HEK293 (cell line): ENCODE measurements at regions not wholly inside any gene's neighbourhood (a gene's known extent, or its start where the extent isn't known, plus 50 kb on each side); places are given as distances from the start of the nearest gene placed in this dataset.

Experiments used
- CTCF ChIA-PET: fragments of 350-600 bp; formaldehyde crosslinking; extraction: SDS; loops from one replicate; lab custom pipeline; 2021; ENCODE audit warnings: antibody characterized with exemption; lab: Yijun Ruan, JAX
- POLR2A ChIA-PET: fragments of 300-600 bp; formaldehyde crosslinking; extraction: SDS; loops from one replicate; lab custom pipeline; 2020; ENCODE audit warnings: antibody characterized with exemption, inconsistent platforms; lab: Yijun Ruan, JAX
- H3K27ac ChIP-seq: fragments of 200-500 bp; sonication (Bioruptor generic); 2 replicates; pipeline ENCODE4 v1.5.1; 2014; ENCODE audit warnings: low read depth, low read length, control low read depth, inconsistent platforms; ENCODE audit errors: extremely low read depth
- H3K36me3 ChIP-seq, 2 experiments: fragments of 200-500 bp in 1 of 2; sonication (Bioruptor generic) in 1 of 2; 1 replicate in 1 of 2; 2 replicates in 1 of 2; pipeline ENCODE4 v1.5.1; 2014 to 2017; ENCODE audit warnings: inconsistent platforms in 2 of 2, low read length in 2 of 2; ENCODE audit not compliant: control insufficient read depth in 2 of 2, insufficient read depth in 1 of 2
- H3K4me1 ChIP-seq: fragments of 200-500 bp; sonication (Bioruptor generic); 2 replicates; pipeline ENCODE4 v1.5.1; 2014; ENCODE audit warnings: mild to moderate bottlenecking, low read length, inconsistent platforms; ENCODE audit not compliant: control insufficient read depth, insufficient read depth
- H3K4me3 ChIP-seq: 2 replicates; pipeline ENCODE4 v1.5.1; 2011; ENCODE audit warnings: low read depth, mild to moderate bottlenecking, control low read depth, low read length, moderate library complexity
- H3K9me3 ChIP-seq: fragments of 200-500 bp; sonication (Bioruptor generic); 2 replicates; pipeline ENCODE4 v1.5.1; 2014; ENCODE audit warnings: low read depth, low read length, inconsistent platforms; ENCODE audit not compliant: control insufficient read depth, insufficient read depth
- BCL11A ChIP-seq: fragments of 450-650 bp; formaldehyde crosslinking; IDR thresholded peaks from 2 replicates; pipeline ENCODE4 v1.5.1; 2016; ENCODE audit warnings: low read depth, missing biosample characterization, missing genetic modification characterization
- GLIS2 ChIP-seq: fragments of 450-650 bp; formaldehyde crosslinking; IDR thresholded peaks from 2 replicates; pipeline ENCODE4 v1.5.1; 2016; ENCODE audit warnings: missing biosample characterization, missing genetic modification characterization
- KLF1 ChIP-seq: fragments of 450-650 bp; formaldehyde crosslinking; IDR thresholded peaks from 2 replicates; pipeline ENCODE4 v1.5.1; 2016; ENCODE audit warnings: missing biosample characterization, missing genetic modification characterization
- MYNN ChIP-seq: fragments of 450-650 bp; formaldehyde crosslinking; IDR thresholded peaks from 2 replicates; pipeline ENCODE4 v1.5.1; 2016; ENCODE audit warnings: missing biosample characterization, missing genetic modification characterization, borderline replicate concordance
- PRDM1 ChIP-seq: fragments of 450-650 bp; formaldehyde crosslinking; IDR thresholded peaks from 2 replicates; pipeline ENCODE4; 2016; ENCODE audit warnings: missing biosample characterization, missing genetic modification characterization
- PRDM2 ChIP-seq: fragments of 450-650 bp; formaldehyde crosslinking; IDR thresholded peaks from 2 replicates; pipeline ENCODE4 v1.5.1; 2016; ENCODE audit warnings: missing biosample characterization, missing genetic modification characterization, borderline replicate concordance
- SP2 ChIP-seq: fragments of 450-650 bp; formaldehyde crosslinking; IDR thresholded peaks from 2 replicates; pipeline ENCODE4 v1.5.1; 2016; ENCODE audit warnings: missing biosample characterization, missing genetic modification characterization
- SP7 ChIP-seq: fragments of 450-650 bp; formaldehyde crosslinking; IDR thresholded peaks from 2 replicates; pipeline ENCODE4 v1.5.1; 2016; ENCODE audit warnings: missing biosample characterization, missing genetic modification characterization
- YY1 ChIP-seq: fragments of 450-650 bp; formaldehyde crosslinking; IDR thresholded peaks from 2 replicates; pipeline ENCODE4 v1.5.1; 2018; ENCODE audit warnings: missing biosample characterization, missing genetic modification characterization
- ZBTB1 ChIP-seq: fragments of 450-650 bp; formaldehyde crosslinking; IDR thresholded peaks from 2 replicates; pipeline ENCODE4 v1.5.1; 2016; ENCODE audit warnings: missing biosample characterization, missing genetic modification characterization
- ZBTB17 ChIP-seq: fragments of 450-650 bp; formaldehyde crosslinking; IDR thresholded peaks from 2 replicates; pipeline ENCODE4 v1.5.1; 2016; ENCODE audit warnings: missing biosample characterization, missing genetic modification characterization
- ZEB2 ChIP-seq: fragments of 450-650 bp; formaldehyde crosslinking; IDR thresholded peaks from 2 replicates; pipeline ENCODE4 v1.5.1; 2016; ENCODE audit warnings: missing biosample characterization, missing genetic modification characterization
- ZIC2 ChIP-seq: fragments of 450-650 bp; formaldehyde crosslinking; IDR thresholded peaks from 2 replicates; pipeline ENCODE4 v1.5.1; 2016; ENCODE audit warnings: missing biosample characterization, missing genetic modification characterization
- ZNF140 ChIP-seq: fragments of 450-650 bp; formaldehyde crosslinking; IDR thresholded peaks from 2 replicates; pipeline ENCODE4 v1.5.1; 2016; ENCODE audit warnings: missing biosample characterization, missing genetic modification characterization
- ZNF146 ChIP-seq: fragments of 450-650 bp; formaldehyde crosslinking; IDR thresholded peaks from 2 replicates; pipeline ENCODE4 v1.5.1; 2016; ENCODE audit warnings: missing biosample characterization, missing genetic modification characterization
- ZNF23 ChIP-seq: fragments of 450-650 bp; formaldehyde crosslinking; IDR thresholded peaks from 2 replicates; pipeline ENCODE4 v1.5.1; 2016; ENCODE audit warnings: missing biosample characterization, missing genetic modification characterization, borderline replicate concordance
- ZNF266 ChIP-seq: fragments of 450-650 bp; formaldehyde crosslinking; IDR thresholded peaks from 2 replicates; pipeline ENCODE4 v1.5.1; 2016; ENCODE audit warnings: missing biosample characterization, missing genetic modification characterization, low read depth
- ZNF324 ChIP-seq: fragments of 450-650 bp; formaldehyde crosslinking; IDR thresholded peaks from 2 replicates; pipeline ENCODE4 v1.5.1; 2016; ENCODE audit warnings: missing biosample characterization, missing genetic modification characterization
- ZNF366 ChIP-seq: fragments of 450-650 bp; formaldehyde crosslinking; conservative IDR thresholded peaks from 2 replicates; pipeline ENCODE4 v1.5.1; 2016; ENCODE audit warnings: missing biosample characterization, missing genetic modification characterization
- ZNF37A ChIP-seq: fragments of 450-650 bp; IDR thresholded peaks from 2 replicates; pipeline ENCODE4 v1.5.1; 2018; ENCODE audit warnings: missing biosample characterization, missing genetic modification characterization
- ZNF48 ChIP-seq: fragments of 450-650 bp; formaldehyde crosslinking; IDR thresholded peaks from 2 replicates; pipeline ENCODE4 v1.5.1; 2016; ENCODE audit warnings: missing biosample characterization, missing genetic modification characterization
- ZNF521 ChIP-seq: fragments of 450-650 bp; formaldehyde crosslinking; IDR thresholded peaks from 2 replicates; pipeline ENCODE4 v1.5.1; 2017; ENCODE audit warnings: missing biosample characterization, mild to moderate bottlenecking, missing genetic modification characterization
- ZNF645 ChIP-seq: fragments of 450-650 bp; formaldehyde crosslinking; IDR thresholded peaks from 2 replicates; pipeline ENCODE4; 2016; ENCODE audit warnings: missing biosample characterization, missing genetic modification characterization
- ZNF670 ChIP-seq: fragments of 450-650 bp; formaldehyde crosslinking; IDR thresholded peaks from 2 replicates; pipeline ENCODE4 v1.5.1; 2016; ENCODE audit warnings: missing biosample characterization, missing genetic modification characterization, low read depth
- ZSCAN23 ChIP-seq: fragments of 450-650 bp; formaldehyde crosslinking; IDR thresholded peaks from 2 replicates; pipeline ENCODE4 v1.5.1; 2016; ENCODE audit warnings: missing biosample characterization, missing genetic modification characterization
- ZSCAN30 ChIP-seq: fragments of 450-650 bp; IDR thresholded peaks from 2 replicates; pipeline ENCODE4 v1.5.1; 2018; ENCODE audit warnings: missing biosample characterization, mild to moderate bottlenecking, missing genetic modification characterization, moderate library complexity
- ZSCAN4 ChIP-seq: fragments of 450-650 bp; formaldehyde crosslinking; IDR thresholded peaks from 2 replicates; pipeline ENCODE4 v1.5.1; 2017; ENCODE audit warnings: missing biosample characterization, missing genetic modification characterization

GRCh38 chr17:68731465-68731864, 130.3 kb upstream of the FAM20A start:
- CTCF ChIA-PET, result no interaction called here
- TF ChIP-seq ZNF645 (tag by site-specific recombination) (no peak), BCL11A (tag by site-specific recombination) (no peak), ZIC2 (tag by site-specific recombination) (no peak), GLIS2 (tag by site-specific recombination) (no peak), SP7 (tag by site-specific recombination) (no peak), ZNF670 (no peak), ZNF140 (tag by site-specific recombination) (no peak), MYNN (tag by site-specific recombination) (no peak)
- TF ChIP-seq, all 188 proteins: peak for 0
- H3K4me1 ChIP-seq, result peaks cover 2% of the 10 kb centered on the region; the same call in 1 of the 2 replicates
- POLR2A ChIA-PET, result no interaction called here
- no peak overlapping the region for H3K4me3 ChIP-seq
- no peak overlapping the region for H3K27ac ChIP-seq
- no peaks in the 10 kb centered on the region for H3K9me3 ChIP-seq
- H3K36me3 ChIP-seq, result no peaks in the 10 kb centered on the region

- CTCF ChIA-PET, result interaction anchor here (0.6 kb wide), 2 partner anchors 582 to 641 kb away, joined by 4 read pairs; no protein-coding TSS in a partner anchor
- no peaks in the 10 kb centered on the region for H3K9me3 ChIP-seq
- H3K36me3 ChIP-seq, result no peaks in the 10 kb centered on the region
- POLR2A ChIA-PET, result no interaction called here
- no peak overlapping the region for H3K4me3 ChIP-seq
- no peak overlapping the region for H3K27ac ChIP-seq
- H3K4me1 ChIP-seq, result no peaks in the 10 kb centered on the region
- no peak for TF ChIP-seq YY1 (tag by site-specific recombination)
- no peak for TF ChIP-seq ZNF266
- no peak for TF ChIP-seq ZBTB1 (tag by site-specific recombination)
- TF ChIP-seq ZNF146 (tag by site-specific recombination), result no peak
- TF ChIP-seq ZNF521 (tag by site-specific recombination), result no peak
- TF ChIP-seq ZSCAN23 (tag by site-specific recombination), result no peak
- TF ChIP-seq, all 188 proteins: peak for 0
These were observed 118.3 kb upstream of the FAM20A start for GRCh38 chr17:68719431-68719830.

GRCh38 chr17:68718926-68719325, 117.8 kb upstream of the FAM20A start:
- Histone ChIP-seq H3K4me3 (no peak overlapping the region), H3K9me3 (no peaks in the 10 kb centered on the region), H3K27ac (no peak overlapping the region), H3K36me3 (no peaks in the 10 kb centered on the region), H3K4me1 (no peaks in the 10 kb centered on the region)
- ChIA-PET POLR2A (no interaction called here), CTCF (no interaction called here)
- TF ChIP-seq ZNF324 (tag by site-specific recombination) (no peak), ZNF23 (tag by site-specific recombination) (no peak), SP2 (no peak), PRDM2 (tag by site-specific recombination) (no peak), ZNF37A (no peak), ZEB2 (tag by site-specific recombination) (no peak), ZSCAN4 (tag by site-specific recombination) (no peak), ZNF366 (tag by site-specific recombination) (no peak), KLF1 (tag by site-specific recombination) (no peak), ZNF48 (tag by site-specific recombination) (no peak), ZBTB1 (tag by site-specific recombination) (no peak), ZBTB17 (tag by site-specific recombination) (no peak), ZSCAN30 (tag by site-specific recombination) (no peak), PRDM1 (tag by site-specific recombination) (no peak)
